GM19328 (cell line): ENCODE measurements at regions not wholly inside any gene's neighbourhood (a gene's known extent, or its start where the extent isn't known, plus 50 kb on each side); places are given as distances from the start of the nearest gene placed in this dataset.
"Not testable (repeated sequence)": the region's sequence is repeated elsewhere in the genome, so short reads cannot be mapped to it uniquely, and the experiment has no call there.

Source experiments
- ATAC-seq: cut with Tn5 transposase; IDR thresholded peaks from one replicate; pipeline ENCODE4 v1.9.1; 2021; ENCODE audit warnings: mild to moderate bottlenecking, moderate library complexity; ENCODE audit not compliant: unreplicated experiment

DNA sequence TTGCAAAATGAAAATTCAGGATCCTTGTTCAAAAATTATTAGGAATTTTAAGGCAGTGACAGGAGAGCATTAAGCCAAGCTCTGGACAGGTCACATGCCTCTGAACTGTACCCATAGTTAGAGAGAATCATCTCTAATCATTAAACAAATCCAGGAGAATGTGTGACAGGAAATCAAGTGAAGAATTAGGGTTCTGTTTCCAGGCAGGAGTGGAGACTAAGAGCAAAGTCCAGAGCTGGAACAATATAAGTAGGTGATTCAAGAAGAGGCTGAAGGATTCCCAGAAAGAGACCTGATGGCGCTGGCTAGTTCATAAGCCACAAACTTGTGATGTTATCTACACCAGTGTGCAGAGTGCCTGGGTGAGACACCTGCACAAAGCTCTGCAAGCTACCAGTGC is 104.6 kb upstream of the PRKG2 start:
- ATAC-seq, result no peak

- no peak for ATAC-seq
These were observed 100.0 kb upstream of the PRKG2 start for GRCh38 chr4:81314897-81315470.

- no peak for ATAC-seq
These were observed 99.3 kb upstream of the PRKG2 start for GRCh38 chr4:81314196-81314896.

DNA sequence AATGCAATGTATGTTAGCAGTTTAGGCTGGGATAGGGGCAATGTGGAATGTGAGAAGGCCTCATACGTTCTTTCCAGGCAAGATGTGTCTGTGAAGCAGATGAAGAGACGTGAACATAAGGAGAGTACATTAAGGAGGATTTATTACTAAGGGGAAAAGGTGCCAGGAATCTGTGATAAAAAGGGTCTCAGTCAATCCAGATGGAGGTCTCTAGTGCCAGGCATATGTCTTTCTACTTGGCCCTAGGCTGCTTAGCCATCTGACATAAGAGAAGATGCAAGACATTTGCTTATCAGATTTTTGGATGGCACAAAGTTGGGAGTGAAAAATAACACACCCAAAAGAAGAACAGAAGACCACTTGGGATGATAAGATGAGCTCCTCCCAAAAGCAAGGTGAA is 93.0 kb upstream of the PRKG2 start:
- ATAC-seq, result no peak

GRCh38 chr4:81304871-81305270 is 89.8 kb upstream of the PRKG2 start:
- ATAC-seq, result no peak

GRCh38 chr4:81300352-81300751 is 85.3 kb upstream of the PRKG2 start:
- ATAC-seq, result not testable (repeated sequence)

GRCh38 chr4:81290813-81291212 is 75.8 kb upstream of the PRKG2 start:
- no peak for ATAC-seq

DNA sequence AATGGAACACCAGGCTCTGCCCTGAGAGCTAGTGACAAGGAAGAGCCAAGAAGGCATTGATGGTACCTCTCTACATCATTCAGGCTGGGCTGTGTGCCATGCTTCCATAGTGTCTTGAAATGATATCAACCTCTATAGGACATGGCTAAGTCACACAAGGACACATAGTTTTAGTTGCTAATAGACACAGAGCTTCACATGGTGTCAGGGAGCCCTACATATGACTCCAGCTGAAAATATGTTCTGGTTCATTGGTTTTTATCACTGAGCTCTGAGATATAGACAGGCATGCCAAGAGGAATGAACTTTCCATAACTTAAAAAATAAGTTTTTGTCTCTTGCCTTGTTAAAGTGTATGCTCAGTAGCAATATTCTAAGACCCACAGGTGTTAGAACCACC is 72.1 kb upstream of the PRKG2 start:
- no peak for ATAC-seq

DNA sequence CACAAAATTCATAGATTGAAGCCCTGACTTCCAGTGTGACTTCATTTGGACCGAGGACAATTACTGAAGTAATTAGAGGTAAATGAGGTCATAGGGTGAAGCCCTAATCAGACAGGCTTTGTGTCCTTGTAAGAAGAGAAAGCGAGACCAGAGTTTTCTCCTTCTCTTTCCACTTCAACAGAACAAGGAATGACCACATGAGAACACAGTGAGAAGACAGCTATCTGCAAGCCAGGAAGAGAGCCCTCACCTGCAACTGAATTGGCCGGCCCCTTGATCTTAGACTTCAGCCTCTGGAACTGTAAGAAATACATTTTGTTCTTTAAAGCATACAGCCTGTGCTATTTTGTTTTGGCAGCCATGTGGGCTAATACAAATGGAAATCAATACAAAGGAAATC is 67.1 kb upstream of the PRKG2 start:
- no peak for ATAC-seq

DNA sequence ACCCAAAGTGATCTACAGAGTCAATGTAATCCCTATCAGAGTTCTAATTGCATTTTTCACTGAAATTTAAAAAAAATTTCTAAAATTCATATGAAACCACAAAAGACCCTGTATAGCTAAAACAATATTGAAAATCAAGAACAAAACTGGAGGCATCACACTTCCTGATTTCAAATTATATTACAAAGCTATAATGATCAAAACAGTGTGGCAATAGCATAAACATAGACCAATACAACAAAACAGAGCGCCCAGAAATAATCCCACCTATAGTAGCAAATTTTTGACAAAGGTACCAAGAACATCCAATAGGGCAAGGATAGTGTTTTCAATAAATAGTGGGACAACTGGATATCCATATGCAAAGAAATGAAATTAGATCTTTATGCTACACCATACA is 59.4 kb upstream of the PRKG2 start:
- no peak for ATAC-seq

GRCh38 chr4:81272671-81273070 is 57.6 kb upstream of the PRKG2 start:
- no peak for ATAC-seq
